IMR-90 (cell line): ENCODE measurements at regions not wholly inside any gene's neighbourhood (a gene's known extent, or its start where the extent isn't known, plus 50 kb on each side); places are given as distances from the start of the nearest gene placed in this dataset.

Source experiments
- CEBPB ChIP-seq: IDR thresholded peaks from 2 replicates; pipeline ENCODE4 v1.6.1; 2012; ENCODE audit warnings: low read depth, low read length, improper control_type of control experiment
- CHD1 ChIP-seq: IDR thresholded peaks from 2 replicates; pipeline ENCODE4 v1.6.1; 2012; ENCODE audit warnings: low read depth, low read length, improper control_type of control experiment
- CTCF ChIP-seq: conservative IDR thresholded peaks from 2 replicates; pipeline ENCODE4 v1.5.1; 2012; ENCODE audit warnings: mild to moderate bottlenecking, low read depth, low read length, improper control_type of control experiment
- FOS ChIP-seq: fragments of 150-350 bp; IDR thresholded peaks from 2 replicates; pipeline ENCODE4 v1.6.1; 2016; ENCODE audit warnings: low read depth, low read length
- MAFK ChIP-seq: IDR thresholded peaks from 2 replicates; pipeline ENCODE4 v1.6.1; 2012; ENCODE audit warnings: low read depth, low read length, improper control_type of control experiment
- MAZ ChIP-seq: IDR thresholded peaks from 2 replicates; pipeline ENCODE4 v1.6.1; 2012; ENCODE audit warnings: low read depth, mild to moderate bottlenecking, low read length, improper control_type of control experiment, moderate library complexity, borderline replicate concordance
- MXI1 ChIP-seq: IDR thresholded peaks from 2 replicates; pipeline ENCODE4 v1.6.1; 2012; ENCODE audit warnings: low read depth, mild to moderate bottlenecking, low read length, moderate library complexity, borderline replicate concordance
- POLR2A ChIP-seq: IDR thresholded peaks from 2 replicates; pipeline ENCODE4 v1.6.1; 2012; ENCODE audit warnings: mild to moderate bottlenecking, low read depth, low read length
- RAD21 ChIP-seq: IDR thresholded peaks from 2 replicates; pipeline ENCODE4 v1.6.1; 2012; ENCODE audit warnings: low read length, improper control_type of control experiment
- RFX5 ChIP-seq: IDR thresholded peaks from 2 replicates; pipeline ENCODE4 v1.8.0; 2012; ENCODE audit warnings: low read depth, mild to moderate bottlenecking, low read length, moderate library complexity
- SMC3 ChIP-seq: fragments of 150-350 bp; IDR thresholded peaks from 2 replicates; pipeline ENCODE4 v1.6.1; 2016; ENCODE audit warnings: low read depth, mild to moderate bottlenecking, antibody characterized with exemption, low read length, moderate library complexity

- TF ChIP-seq SMC3 (no peak), POLR2A (no peak), CTCF (no peak), CHD1 (no peak), CEBPB (no peak), MAFK (no peak), RAD21 (no peak), MAZ (no peak), RFX5 (no peak), MXI1 (no peak), FOS (no peak)
These were observed 1810.7 kb upstream of the CDH6 start for GRCh38 chr5:29382780-29383179.
